HG02973 (cell line): ENCODE measurements at regions not wholly inside any gene's neighbourhood (a gene's known extent, or its start where the extent isn't known, plus 50 kb on each side); places are given as distances from the start of the nearest gene placed in this dataset.

ENCODE experiments used
- ATAC-seq: cut with Tn5 transposase; IDR thresholded peaks from one replicate; pipeline ENCODE4 v1.9.1; 2021; ENCODE audit warnings: moderate library complexity; ENCODE audit not compliant: unreplicated experiment

DNA sequence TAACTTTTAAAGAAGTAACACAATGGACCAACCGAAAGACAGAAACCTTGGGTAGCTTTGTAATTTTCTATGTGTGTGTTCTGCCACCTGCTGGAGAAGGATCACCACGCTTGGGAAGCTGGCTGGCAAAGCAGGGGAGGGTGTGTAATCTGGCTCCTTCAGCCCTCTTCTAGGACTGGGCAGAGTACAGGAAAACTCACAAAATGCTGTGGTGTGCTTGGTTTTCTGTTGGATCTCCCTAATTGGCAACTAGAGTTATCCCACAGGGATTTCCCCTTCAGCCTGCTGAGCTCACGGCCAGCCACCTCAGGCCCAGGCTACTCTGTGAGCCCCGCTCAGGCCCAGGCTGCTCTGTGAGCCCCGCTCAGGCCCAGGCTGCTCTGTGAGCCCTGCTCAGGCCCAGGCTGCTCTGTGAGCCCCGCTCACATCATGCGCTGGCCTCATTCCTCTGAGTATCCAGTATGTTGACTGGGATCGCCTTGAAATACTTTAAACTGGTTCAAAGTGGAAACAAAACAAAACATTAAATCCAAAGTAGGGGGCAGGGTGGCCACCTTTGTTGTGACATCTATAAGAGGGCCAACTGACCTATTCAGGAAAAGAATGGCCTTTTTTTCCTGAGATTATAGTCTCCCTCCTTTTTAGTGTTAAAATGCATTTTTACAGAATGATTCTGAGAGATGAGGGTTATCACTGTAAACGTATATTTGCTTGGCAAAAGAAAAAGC, 52.0 kb upstream of the RNU6-8 start:
- peak; percentile 46 for ATAC-seq

GRCh38 chr14:32255789-32256188, 52.7 kb upstream of the RNU6-8 start:
- ATAC-seq: no peak

- ATAC-seq: no peak
These were observed 53.5 kb upstream of the RNU6-8 start for GRCh38 chr14:32256576-32256975.

DNA sequence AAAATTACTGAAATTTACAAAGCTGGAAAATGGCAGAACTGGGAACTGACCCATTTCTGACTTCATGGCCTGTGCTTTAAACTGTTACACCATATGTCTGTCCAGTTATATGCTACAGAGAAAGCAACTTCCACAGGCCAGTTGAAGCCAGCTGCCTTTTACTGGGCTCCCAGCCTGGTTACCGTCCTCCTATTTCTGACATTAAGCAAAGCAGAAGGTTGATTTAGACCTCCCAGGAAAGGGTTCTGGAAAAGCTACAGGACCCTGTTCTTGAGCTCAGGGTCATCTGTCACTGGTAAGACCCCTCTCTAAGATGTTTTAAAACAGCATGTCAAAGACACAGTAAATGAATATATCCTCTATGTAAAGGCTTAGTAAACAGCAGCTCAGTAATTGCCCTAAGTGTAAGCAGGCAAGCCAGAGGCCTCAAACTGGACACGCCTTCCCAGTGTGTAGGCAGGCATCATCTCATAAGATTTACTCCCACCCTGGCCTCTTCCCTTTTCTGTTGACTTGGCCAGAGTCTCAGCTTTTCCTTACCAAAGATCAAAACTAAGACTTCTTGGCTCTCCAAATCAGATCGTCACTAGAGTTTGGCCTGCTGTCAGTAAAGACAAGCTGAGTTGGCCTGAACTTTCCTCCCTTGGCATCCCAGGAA, 55.4 kb upstream of the RNU6-8 start:
- ATAC-seq: no peak

DNA sequence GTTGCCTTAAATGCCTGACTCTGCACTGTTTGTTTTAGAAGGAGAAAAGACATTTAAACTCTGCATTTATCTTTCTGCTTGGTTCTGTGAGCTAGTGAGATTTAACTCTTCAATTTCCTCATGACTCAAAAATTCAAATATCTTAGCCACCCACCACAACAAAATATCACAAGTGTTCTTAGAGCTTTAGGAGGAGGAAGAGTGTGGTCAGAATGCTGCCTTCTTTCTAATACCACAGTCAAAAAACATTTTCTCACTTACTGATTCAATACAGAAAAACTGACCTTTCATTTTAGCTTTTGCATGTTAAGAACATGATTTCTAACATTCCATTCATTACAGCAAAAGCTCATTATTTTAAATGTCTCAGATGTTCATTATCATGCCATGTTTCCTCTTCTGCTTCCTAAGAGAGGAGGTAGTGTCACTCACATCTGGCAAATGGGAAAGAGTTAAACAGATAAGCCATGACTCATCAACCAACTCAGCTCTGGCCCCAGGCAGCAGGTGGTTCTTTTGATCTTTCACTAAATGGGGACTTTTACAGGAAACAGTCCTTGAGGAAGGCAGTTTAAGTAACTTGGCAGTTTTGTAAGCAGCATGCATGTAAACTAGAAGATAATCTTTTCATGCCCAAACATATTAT, 56.4 kb upstream of the RNU6-8 start:
- ATAC-seq: peak; percentile 80

DNA sequence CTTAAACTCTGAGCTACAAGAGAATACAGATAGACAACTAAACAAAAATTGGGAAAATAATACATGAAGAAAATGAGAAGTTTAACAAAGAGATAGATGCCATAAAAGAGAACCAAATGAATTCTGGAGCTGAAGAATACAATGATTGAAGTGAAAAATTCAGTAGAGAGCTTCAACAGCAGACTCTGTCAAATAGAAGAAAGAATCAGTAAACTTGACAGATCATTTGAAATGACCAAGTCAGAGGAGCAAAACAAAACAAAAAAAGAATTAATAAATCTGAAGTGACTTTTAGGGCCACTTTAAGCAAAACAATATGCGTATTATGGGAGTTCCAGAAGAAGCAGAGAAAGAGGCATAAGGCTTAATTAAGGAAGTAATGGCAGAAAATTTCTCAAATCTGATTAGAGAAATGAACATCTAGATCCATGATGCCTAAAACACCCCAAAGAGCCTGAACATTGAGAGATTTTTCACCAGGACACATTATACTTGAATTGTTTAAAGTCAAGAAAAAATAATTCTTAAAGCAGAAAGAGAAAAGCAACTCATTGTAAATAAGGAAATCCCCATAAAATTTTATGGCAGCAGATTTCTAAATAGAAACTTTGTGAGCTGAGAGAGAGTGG, 61.0 kb upstream of the RNU6-8 start:
- ATAC-seq: no peak

DNA sequence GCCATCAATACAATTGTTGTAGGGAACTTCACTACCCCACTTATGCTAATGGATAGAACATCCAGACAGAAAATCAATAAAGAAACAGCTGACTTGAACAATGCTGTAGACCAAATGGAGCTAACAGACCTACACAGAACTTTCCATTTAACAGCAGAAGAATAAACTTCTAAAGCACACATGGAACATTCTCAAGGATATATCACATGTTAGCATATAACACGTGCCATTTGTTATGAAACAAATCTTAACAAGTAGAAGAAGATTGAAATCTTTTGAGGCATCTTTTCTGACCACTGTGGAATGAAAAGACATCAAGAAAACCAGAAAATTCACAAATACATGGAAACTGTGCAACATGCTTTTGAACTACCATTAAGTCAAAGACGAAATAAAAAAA, 62.5 kb upstream of the RNU6-8 start:
- ATAC-seq: no peak

- no peak for ATAC-seq
These were observed 51.1 kb upstream of the AKAP6 start for GRCh38 chr14:32277998-32278397.
